ENCODE measurements at regions not wholly inside any gene's neighbourhood (a gene's known extent, or its start where the extent isn't known, plus 50 kb on each side); places are given as distances from the start of the nearest gene placed in this dataset.

DNA sequence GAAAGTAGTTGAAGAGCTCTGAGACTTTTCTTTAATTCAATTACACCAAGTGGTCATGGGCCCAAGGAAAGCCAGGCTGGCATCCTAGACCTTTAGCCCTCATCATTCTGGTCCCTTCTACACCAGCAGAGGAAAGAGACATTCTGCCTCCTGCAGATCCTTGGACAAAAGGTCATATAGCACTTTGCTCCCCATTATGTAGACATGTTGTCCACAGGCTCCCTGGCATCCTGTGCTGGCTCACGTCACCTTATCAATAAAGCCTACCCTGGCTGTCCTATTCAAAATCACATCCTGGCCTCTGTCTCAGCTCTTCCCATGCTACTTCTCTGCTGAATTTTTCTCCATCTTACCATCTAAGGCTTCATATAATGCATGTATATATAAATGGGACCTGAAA is 61.6 kb upstream of the MAF start:
- TF ChIP-seq, protein P1, sequence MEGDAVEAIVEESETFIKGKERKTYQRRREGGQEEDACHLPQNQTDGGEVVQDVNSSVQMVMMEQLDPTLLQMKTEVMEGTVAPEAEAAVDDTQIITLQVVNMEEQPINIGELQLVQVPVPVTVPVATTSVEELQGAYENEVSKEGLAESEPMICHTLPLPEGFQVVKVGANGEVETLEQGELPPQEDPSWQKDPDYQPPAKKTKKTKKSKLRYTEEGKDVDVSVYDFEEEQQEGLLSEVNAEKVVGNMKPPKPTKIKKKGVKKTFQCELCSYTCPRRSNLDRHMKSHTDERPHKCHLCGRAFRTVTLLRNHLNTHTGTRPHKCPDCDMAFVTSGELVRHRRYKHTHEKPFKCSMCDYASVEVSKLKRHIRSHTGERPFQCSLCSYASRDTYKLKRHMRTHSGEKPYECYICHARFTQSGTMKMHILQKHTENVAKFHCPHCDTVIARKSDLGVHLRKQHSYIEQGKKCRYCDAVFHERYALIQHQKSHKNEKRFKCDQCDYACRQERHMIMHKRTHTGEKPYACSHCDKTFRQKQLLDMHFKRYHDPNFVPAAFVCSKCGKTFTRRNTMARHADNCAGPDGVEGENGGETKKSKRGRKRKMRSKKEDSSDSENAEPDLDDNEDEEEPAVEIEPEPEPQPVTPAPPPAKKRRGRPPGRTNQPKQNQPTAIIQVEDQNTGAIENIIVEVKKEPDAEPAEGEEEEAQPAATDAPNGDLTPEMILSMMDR (IDR thresholded peaks at IDR 0.05; ENCODE audit: extremely low read depth in 1 of 2, insufficient read depth in 1 of 2, low read depth in 1 of 2, low read length in 2 of 2) = no peak
- TF ChIP-seq POLR2AphosphoS5 (IDR thresholded peaks at IDR 0.05; ENCODE audit: insufficient read depth, low read depth, low read length) (no peak), EZH2 (IDR thresholded peaks at IDR 0.05; ENCODE audit: borderline replicate concordance, low read depth, low read length, severe bottlenecking) (no peak), POLR2A (IDR thresholded peaks at IDR 0.05; ENCODE audit: low read depth, low read length) (no peak)
- TF ChIP-seq, protein P2, sequence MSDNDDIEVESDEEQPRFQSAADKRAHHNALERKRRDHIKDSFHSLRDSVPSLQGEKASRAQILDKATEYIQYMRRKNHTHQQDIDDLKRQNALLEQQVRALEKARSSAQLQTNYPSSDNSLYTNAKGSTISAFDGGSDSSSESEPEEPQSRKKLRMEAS (IDR thresholded peaks at IDR 0.05; ENCODE audit: insufficient read depth, insufficient read length) = no peak

All from endothelial cell of umbilical vein (primary cell).